HG03565 (cell line): ENCODE measurements at regions not wholly inside any gene's neighbourhood (a gene's known extent, or its start where the extent isn't known, plus 50 kb on each side); places are given as distances from the start of the nearest gene placed in this dataset.
A peak's percentile ranks its signal among the peaks of the same experiment; 100 is the strongest.
"Not testable (repeated sequence)": the region's sequence is repeated elsewhere in the genome, so short reads cannot be mapped to it uniquely, and the experiment has no call there.

Source experiments
- ATAC-seq: cut with Tn5 transposase; IDR thresholded peaks from one replicate; pipeline ENCODE4 v1.9.1; 2021; ENCODE audit warnings: mild to moderate bottlenecking, moderate library complexity; ENCODE audit not compliant: unreplicated experiment

DNA sequence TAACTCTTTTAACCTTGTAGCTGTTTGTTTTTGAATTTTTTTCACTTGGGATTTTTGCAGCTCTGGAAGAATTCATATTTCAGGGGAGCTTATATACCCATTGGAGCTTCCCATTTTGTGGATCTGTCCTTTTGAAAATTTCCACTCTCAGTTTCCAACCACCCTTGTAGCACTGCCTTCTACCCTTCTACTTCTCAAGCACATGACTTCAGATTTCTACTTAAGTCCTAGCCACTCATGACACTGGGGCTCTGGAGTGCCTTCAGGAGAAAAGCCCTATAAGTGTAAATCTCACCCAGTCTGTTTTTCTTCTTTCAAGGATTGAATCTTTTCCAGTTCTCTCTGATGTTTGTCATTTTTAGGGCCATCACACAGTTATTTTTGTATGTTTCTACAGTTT is 283.7 kb upstream of the KCNH7 start:
- no peak for ATAC-seq

DNA sequence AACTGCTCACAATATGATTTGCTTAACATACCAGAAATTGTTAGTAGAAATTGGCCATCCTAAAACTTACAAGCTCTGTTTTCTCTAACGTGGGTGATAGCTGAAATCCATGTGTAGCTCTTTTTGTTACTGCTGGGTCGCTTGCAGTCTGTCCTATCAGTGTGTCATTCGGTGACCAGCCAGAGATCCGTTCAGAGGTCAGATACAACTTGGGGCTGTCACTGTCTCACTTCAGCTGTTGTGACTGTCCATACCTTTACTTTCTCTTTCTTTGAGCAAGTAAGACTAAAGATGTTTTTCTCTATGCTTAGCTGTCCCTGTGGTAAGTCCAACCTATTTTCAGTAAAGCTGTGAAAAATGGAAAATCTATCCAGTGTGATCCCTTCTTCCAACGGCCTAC is 282.9 kb upstream of the KCNH7 start:
- no peak for ATAC-seq

DNA sequence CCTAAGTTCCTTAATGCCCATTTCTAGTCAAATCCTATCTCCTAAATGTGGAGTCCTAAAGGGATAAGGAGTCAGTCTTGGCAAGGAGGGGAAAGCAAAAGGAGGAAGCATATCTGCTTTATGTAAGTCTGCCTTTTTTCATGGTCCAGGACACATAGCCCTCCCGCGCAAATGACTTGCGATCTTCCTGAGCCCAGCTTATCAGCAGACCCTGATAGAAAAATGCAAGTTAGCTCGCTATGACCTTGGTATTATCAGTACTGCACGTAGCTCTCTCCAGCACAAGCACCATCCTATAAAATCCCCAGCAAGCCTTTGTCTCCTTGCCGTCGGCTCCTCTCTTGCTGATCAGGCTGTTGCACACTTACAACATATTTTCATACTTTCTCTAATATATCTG is 281.4 kb upstream of the KCNH7 start:
- ATAC-seq: no peak

DNA sequence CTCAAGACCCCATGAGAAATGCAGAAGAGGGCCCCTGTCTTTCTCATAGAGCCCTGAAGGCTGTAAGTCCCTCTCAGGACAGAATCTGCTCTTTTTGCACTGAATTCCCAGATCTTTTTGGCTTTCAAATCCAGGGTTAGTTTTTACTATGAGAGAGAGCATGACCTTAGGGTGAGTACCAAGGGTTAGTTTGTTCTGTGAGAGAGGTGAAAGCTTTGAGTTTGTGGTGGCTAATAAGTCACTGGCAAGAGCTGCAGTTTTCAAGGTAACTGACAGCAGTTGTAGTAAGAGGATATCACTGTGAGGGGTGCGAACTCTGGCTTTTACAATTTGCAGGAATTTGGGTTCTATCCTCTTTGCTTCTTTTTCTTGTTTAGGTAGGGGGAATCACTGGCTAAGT is 248.4 kb upstream of the KCNH7 start:
- no peak for ATAC-seq

DNA sequence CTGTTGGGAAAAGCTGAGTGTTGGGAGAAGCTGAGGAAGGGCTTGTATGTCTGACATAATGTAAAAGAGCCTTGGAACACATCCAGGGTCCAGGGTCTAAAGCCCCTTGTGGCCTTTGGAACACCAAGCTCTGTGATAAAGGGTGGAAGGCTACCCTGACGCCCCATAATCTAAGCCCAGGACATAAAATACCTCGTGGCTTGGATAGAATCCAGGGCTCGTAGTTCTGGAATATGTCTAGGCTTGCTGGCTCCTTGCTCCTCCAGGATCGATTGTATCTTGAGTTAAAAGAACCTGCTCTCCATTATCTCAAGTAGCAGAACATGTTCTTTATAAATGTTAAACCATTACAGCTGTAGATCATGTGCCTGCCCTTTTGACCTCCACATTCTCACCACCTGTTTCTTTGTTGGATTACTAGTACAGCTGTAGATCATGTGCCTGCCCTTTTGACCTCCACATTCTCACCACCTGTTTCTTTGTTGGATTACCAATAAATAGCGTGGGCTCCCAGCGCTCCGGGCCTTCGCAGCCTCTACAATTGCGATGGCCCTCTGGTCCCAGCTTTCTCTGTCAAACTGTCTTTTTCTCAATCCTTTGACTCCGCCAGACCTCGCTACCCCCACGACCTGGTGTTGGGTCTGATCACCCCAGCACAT is 246.9 kb upstream of the KCNH7 start:
- not testable (repeated sequence) for ATAC-seq

DNA sequence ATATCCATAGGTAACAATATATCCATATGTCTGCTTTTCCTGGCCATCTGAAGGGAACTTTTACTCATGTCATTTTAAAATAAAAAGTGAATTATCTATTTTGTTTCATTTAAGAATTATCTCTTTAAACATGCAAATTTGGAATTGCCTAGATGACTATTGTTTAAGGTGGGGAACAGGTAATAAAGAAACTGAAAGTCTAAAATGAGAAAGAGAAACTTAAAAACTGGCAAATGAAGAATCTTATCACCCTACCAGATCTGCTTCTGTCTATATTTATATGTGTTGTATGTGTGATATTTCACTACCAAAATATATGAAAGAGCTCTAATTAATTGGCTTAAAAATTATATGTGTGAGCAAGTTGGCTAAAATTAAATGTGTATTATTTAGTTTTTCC is 243.2 kb upstream of the KCNH7 start:
- ATAC-seq: peak; percentile 44

DNA sequence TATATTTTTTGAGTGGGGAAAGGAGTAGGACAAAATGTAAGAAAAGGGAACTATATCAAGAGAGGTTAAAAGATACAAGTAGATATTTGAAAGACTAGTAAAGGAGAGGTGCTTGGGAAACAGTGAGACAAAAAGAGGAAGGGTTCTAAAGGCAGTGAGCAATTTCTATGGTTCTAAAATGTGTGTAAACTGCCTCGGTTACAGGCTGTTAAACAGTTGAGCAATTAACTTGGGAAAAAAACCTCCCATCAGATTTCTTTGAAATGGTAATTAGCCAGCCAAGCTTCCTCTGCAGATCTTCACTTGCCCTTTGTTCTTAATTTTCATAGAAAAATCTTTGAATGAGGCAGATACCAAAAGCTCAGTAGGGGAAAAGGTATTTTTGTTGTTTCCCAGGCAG is 238.7 kb upstream of the KCNH7 start:
- ATAC-seq: no peak

DNA sequence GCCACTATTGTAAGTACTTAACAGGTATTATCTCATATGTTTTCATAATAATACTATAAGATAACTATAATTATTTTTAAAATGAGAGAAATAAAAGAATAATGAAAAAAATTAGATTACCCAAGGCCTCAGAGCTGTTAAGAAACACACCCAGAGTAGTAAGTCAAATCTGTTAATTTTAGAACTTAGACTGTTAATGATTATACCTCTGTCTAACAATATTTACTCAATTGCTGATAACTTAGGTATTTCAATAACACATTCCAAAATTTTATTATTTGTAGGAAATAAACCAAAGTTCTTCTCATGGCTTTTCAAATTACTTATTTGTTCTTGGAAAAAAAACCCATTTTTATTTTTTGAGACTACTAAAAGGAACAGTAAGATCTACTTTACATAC is 227.5 kb upstream of the KCNH7 start:
- no peak for ATAC-seq

DNA sequence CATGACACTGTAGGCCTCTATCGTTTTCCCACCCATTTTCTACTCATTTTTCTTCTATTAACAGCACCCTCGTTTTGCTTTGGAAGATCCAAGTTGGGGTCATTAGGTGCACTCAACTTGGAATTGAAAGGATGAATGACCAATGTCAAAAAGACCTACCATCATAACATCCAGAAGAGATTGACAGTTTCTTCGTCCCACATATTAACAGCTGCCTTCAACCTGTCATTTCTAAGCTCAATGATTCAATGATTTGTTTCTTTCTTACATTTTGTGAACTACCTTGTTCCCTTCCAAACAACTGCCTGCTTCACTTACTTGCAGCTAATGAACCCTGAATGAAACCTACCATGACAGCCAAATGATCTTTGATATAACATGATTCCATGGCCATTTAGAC is 224.0 kb upstream of the KCNH7 start:
- no peak for ATAC-seq

DNA sequence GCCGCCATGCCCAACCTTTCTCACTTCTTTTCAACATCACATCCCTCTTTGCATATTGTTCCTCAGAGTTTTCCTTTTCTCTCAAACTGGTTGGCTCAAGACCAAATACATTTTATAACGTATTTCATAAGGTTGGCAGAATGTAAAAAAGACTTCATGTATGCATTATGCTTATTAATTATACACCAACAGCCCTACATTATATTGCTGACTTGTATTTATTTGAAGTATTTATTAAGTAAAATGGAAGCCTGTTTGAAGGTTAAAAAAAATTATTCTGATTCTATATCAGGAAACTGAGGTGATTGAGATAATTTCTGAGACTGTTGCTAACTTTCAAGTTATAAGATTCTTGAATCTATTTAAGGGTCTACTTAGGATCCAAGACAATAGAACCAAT is 208.0 kb upstream of the KCNH7 start:
- ATAC-seq: no peak

DNA sequence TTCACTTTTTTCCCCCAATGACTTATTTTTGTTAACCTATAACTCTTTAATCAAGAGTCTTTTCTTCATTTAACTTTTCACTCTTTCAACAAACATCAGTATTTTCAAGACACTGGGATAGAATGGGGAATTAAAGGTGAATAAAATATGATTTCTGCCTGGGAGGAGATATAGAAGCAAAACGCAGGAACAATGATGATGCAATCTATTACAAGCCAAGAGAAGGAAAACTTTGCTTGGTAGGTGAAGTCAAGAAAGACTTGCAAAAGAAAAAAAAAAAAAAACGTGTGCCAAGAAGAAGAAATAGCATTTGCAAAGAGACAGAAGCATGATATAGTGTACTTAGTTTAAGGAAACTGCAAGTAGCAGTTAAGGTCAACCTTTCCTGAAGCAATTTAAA is 207.3 kb upstream of the KCNH7 start:
- no peak for ATAC-seq

DNA sequence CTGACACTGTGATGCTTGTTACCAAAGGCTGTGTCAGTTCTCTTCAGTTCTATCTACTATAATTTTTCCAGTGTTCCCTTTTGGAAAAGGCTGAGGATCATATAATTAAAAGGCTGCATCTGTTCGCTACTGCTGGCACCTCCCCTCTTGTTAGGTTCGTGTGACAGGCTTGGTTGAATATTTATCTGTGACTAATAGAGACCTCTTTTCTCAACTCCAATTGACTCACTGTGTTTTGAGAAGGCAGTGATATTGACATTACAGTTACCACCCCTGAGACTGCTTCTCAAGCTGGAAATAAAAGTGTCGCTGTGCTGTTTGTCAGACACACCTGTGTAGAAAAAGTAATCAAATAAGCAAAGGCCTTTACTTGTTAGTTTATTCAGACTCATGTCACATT is 205.5 kb upstream of the KCNH7 start:
- no peak for ATAC-seq

DNA sequence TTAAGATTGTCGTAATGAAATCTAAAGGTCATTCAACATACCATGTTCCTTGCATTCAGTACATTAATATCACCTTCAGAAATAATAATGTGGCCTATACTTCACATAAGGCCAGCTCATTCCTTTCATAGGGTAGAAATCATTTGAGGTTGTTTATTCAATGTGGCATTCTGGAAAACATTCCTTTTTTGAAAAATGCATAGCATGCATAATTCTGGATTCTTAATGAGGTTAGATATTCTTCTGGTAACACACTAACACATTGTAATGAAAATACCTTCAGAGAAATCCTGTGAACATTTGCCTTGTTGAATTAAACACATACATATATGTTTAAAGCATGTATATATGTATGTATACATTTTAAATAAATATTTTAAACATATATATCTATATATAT is 204.6 kb upstream of the KCNH7 start:
- no peak for ATAC-seq

DNA sequence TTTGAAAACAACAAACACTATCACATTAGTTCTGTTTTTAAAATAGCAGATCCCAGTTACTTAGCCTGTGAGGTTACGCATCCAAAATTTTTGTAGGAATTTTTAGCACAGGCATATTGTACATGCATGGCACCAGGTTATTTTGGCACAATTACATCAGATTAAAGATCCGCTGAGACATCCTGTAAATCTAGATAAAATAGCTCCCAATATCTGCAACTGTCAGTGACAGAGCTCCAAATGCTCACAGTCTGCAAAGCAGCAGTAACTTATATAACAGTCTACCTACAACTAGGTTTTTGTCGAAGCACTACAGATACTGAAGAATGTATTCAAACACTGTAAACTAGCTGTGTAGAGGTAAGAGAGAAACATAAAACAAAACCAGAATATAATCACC is 200.7 kb upstream of the KCNH7 start:
- ATAC-seq: no peak

DNA sequence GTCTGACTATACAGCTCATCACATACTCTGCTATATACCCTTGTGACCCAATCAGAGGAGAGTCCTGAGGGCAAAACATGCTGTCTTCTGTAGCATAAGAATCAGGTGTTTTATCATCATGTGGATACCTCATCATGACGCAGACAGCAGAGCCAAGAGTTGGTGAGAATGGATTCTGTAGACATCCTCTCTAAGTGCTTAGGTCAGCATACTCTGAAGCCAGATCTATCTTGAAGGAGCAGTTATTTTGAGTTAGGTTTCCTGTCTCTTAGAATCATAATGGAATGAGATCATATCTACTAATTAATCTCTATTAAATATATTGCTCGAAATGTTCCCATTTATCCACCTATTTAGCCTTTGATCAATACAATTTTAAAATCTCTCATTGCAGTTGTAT is 190.2 kb upstream of the KCNH7 start:
- ATAC-seq: no peak

DNA sequence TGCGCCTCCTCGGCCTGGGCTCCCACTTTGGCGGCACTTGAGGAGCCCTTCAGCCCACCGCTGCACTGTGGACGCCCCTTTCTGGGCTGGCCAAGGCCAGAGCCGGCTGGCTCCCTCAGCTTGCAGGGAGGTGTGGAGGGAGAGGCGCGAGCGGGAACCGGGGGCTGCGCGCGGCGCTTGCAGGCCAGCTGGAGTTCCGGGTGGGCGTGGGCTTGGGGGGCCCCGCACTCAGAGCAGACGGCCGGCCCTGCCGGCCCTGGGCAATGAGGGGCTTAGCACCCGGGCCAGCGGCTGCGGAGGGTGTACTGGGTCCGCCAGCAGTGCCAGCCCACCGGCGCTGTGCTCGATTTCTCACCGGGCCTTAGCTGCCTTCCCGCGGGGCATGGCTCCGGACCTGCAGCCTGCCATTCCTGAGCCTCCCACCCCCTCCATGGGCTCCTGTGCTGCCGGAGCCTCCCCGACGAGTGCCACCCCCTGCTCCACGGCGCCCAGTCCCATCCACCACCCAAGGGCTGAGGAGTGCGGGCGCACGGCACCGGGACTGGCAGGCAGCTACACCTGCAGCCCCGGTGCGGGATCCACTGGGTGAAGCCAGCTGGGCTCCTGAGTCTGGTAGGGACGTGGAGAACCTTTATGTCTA is 187.7 kb upstream of the KCNH7 start:
- ATAC-seq: not testable (repeated sequence)

DNA sequence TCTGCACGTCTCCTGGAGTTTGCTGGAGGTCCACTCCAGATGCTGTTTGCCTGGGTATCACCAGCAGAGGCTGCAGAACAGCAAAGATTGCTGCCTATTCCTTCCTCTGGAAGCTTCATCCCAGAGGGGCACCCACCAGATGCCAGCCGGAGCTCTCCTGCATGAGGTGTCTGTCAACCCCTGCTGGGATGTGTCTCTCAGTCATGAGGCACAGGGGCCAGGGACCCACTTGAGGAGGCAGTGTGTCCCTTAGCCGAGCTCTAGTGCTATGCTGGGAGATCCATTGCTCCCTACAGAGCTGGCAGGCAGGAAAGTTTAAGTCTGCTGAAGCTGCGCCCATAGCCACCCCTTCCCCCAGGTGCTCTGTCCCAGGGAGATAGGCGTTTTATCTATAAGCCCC is 178.3 kb upstream of the KCNH7 start:
- not testable (repeated sequence) for ATAC-seq

DNA sequence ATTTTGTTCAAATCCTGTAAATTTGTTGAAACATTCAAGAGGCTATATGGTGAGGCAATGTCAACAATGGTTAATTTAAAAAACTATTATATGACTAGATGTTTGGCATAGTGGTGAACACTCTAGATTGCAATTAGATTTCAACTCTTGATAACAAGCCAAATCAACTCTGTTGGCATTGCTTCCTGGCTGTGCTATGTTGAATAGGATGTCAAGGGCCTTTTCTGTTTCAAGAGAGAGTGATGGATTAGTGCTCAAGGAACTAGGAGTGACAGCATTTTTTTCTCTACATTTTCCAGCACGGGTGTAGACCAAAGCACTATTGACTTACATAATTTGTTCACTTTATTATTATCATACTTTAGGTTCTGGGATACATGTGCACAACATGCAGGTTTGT is 172.4 kb upstream of the KCNH7 start:
- no peak for ATAC-seq

DNA sequence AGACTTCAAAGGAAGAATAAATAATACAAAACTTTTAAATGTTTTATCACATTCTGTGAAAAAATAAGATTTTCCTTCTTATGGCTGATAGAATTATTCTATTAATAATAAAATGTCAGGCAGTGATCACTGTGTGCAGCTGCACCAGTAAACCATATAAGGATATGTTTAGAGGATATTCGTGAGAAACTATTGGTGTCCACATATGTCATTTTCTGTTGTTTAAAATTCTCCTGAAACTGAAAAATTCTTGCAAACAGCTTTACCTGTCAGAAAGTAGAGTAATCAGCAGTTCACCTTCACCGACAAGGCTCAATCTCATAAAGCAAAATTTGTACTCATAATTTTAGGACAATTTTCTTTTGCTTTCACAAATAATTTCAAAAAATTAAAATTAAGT is 170.1 kb upstream of the KCNH7 start:
- no peak for ATAC-seq

DNA sequence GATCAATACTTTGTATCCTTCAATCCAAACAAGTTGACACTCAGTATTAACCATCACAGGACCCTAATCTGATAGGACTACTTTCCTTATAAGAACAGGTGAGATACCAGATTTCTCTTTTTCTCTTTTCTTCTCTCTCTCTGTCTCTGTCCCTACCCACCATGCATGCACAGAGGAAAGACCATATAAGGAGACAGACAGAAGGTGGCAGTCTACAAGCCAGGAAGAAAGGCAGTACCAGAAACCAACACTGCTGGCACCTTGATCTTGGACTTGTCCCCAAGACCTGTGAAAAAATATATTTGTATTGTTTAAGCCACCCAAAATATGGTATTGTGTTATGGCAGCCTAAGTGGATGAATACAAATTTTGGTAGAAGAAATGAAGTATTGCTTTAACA is 156.2 kb upstream of the KCNH7 start:
- ATAC-seq: no peak

DNA sequence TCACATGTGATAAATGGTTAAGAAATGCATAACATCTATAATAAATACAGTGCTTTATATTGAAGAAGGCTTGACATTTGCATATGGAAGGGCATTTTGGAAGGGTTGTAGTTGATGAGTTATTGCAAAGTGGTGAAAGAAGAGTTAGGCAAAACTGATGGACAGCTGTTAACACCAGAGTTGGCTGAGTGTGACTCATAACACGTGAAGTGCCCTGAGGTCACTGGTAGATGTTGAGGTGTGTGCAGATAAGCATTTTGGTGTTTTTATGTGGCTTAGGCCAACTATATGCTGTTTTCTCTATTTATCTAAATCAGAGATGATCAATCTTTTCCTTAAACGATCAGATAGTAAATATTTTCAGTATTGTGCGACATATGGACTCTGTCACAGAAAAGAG is 154.3 kb upstream of the KCNH7 start:
- no peak for ATAC-seq

DNA sequence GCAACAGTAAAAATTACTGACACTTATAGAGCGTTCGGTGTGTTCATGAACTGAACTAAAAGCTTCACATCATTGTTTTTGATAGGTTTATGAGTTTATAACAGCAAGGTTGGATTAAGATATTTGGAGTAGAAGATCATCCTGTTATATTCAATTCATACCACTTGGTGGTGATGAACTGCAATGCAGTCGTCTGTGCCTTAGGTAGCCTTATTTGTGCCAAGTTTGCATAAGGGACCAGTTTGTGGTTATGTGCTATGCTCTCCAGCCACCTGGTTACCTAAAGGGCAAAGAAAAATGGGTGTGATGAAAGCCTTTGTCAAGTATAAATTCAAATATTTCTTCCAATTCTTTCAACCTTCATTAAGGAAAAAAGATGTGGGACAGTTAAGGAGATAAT is 150.9 kb upstream of the KCNH7 start:
- no peak for ATAC-seq

DNA sequence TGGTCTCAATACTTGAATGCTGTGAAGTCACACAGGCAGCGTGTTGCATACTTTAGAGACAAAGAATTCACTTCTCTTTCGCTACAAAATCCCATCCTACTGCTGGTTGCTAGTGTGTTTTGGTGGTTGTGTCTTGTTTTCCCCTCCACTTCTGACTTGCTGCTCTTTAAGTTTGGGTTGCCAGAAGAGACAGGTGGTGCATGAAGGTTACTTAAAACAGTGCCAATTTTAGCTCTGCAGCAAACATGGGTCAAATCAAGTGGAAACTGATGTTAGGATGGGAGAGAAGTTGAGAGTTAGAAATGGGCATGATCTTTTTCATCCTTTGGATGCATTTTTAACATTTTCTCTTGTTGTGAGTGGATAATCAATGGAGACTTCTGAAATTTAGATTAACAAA is 136.2 kb upstream of the KCNH7 start:
- ATAC-seq: no peak
